ENCODE measurements at regions not wholly inside any gene's neighbourhood (a gene's known extent, or its start where the extent isn't known, plus 50 kb on each side); places are given as distances from the start of the nearest gene placed in this dataset.

- no peak for DNase-seq
These were observed 726.1 kb downstream of the TNS3 start for GRCh38 chr7:46855851-46856250.

- no peak for DNase-seq
These were observed 726.9 kb downstream of the TNS3 start for GRCh38 chr7:46854958-46855473.

GRCh38 chr7:46853451-46853850 is 728.5 kb downstream of the TNS3 start:
- no peak for DNase-seq

GRCh38 chr7:46852795-46853194 is 729.1 kb downstream of the TNS3 start:
- no peak for DNase-seq

- DNase-seq, result no peak
These were observed 731.2 kb downstream of the TNS3 start for GRCh38 chr7:46850563-46851330.

GRCh38 chr7:46848944-46849343 is 733.0 kb downstream of the TNS3 start:
- no peak for DNase-seq

GRCh38 chr7:46848311-46848710 is 733.6 kb downstream of the TNS3 start:
- no peak for DNase-seq

- DNase-seq, result no peak
These were observed 734.8 kb downstream of the TNS3 start for GRCh38 chr7:46847126-46847525.

GRCh38 chr7:46844486-46844885 is 737.4 kb downstream of the TNS3 start:
- no peak for DNase-seq

GRCh38 chr7:46841248-46841647 is 740.7 kb downstream of the TNS3 start:
- no peak for DNase-seq

GRCh38 chr7:46839651-46840050 is 742.3 kb downstream of the TNS3 start:
- no peak for DNase-seq

GRCh38 chr7:46838463-46838862 is 743.4 kb downstream of the TNS3 start:
- DNase-seq, result no peak

- no peak for DNase-seq
These were observed 746.4 kb downstream of the TNS3 start for GRCh38 chr7:46835556-46835955.

- no peak for DNase-seq
These were observed 747.0 kb downstream of the TNS3 start for GRCh38 chr7:46834921-46835320.

- DNase-seq, result no peak
These were observed 748.7 kb downstream of the TNS3 start for GRCh38 chr7:46833197-46833596.

GRCh38 chr7:46832136-46832535 is 749.8 kb downstream of the TNS3 start:
- no peak for DNase-seq

- DNase-seq, result no peak
These were observed 762.1 kb downstream of the TNS3 start for GRCh38 chr7:46819819-46820218.

GRCh38 chr7:46814516-46815250 is 767.2 kb downstream of the TNS3 start:
- no peak for DNase-seq

- no peak for DNase-seq
These were observed 769.7 kb downstream of the TNS3 start for GRCh38 chr7:46812101-46812675.

- DNase-seq, result no peak
These were observed 770.4 kb downstream of the TNS3 start for GRCh38 chr7:46811529-46811928.

- DNase-seq, result no peak
These were observed 770.9 kb downstream of the TNS3 start for GRCh38 chr7:46810986-46811385.

GRCh38 chr7:46809886-46810285 is 772.0 kb downstream of the TNS3 start:
- no peak for DNase-seq

GRCh38 chr7:46806856-46807255 is 775.1 kb downstream of the TNS3 start:
- DNase-seq, result no peak

GRCh38 chr7:46802479-46802878 is 779.4 kb downstream of the TNS3 start:
- no peak for DNase-seq

Data from bone marrow (tissue), 2 donors.